WERI-Rb-1 (cell line): ENCODE measurements at regions not wholly inside any gene's neighbourhood (a gene's known extent, or its start where the extent isn't known, plus 50 kb on each side); places are given as distances from the start of the nearest gene placed in this dataset.

ENCODE experiments used
- DNase-seq: peaks from one replicate; pipeline ENCODE4 v3.0.0-alpha.2; 2020
- H3K27ac ChIP-seq: fragments of 250-450 bp; sonication (Bioruptor Pico); 2 replicates; pipeline ENCODE4 v1.5.1; 2020; ENCODE audit warnings: mild to moderate bottlenecking, moderate library complexity
- H3K27me3 ChIP-seq: fragments of 250-450 bp; sonication (Bioruptor Pico); 2 replicates; pipeline ENCODE4 v1.5.1; 2021; ENCODE audit warnings: mild to moderate bottlenecking, low read depth, moderate library complexity; ENCODE audit not compliant: insufficient read depth, severe bottlenecking
- H3K36me3 ChIP-seq: fragments of 250-450 bp; sonication (Bioruptor Pico); 2 replicates; pipeline ENCODE4 v1.5.1; 2020; ENCODE audit warnings: mild to moderate bottlenecking, moderate library complexity
- H3K4me3 ChIP-seq: 2 replicates; pipeline ENCODE4 v1.5.1; 2011; ENCODE audit warnings: low read depth, mild to moderate bottlenecking, control low read depth, low read length
- H3K9me3 ChIP-seq: fragments of 250-450 bp; sonication (Bioruptor Pico); 2 replicates; pipeline ENCODE4 v1.5.1; 2021; ENCODE audit warnings: mild to moderate bottlenecking, moderate library complexity; ENCODE audit not compliant: severe bottlenecking
- CTCF ChIP-seq: IDR thresholded peaks from 2 replicates; pipeline ENCODE4 v1.5.1; 2011; ENCODE audit warnings: low read depth, mild to moderate bottlenecking, control low read depth, inconsistent platforms, low read length

- Histone ChIP-seq H3K27ac (no peak overlapping the region; the same call in 1 of the 2 replicates), H3K36me3 (no peaks in the 10 kb centered on the region), H3K4me3 (no peak overlapping the region), H3K27me3 (no peaks in the 10 kb centered on the region), H3K9me3 (no peaks in the 10 kb centered on the region)
- peak; percentile 42 for DNase-seq
- TF ChIP-seq CTCF: no peak
Measured at GRCh38 chr12:94832780-94833681, 170.5 kb downstream of the NDUFA12 start.

DNA sequence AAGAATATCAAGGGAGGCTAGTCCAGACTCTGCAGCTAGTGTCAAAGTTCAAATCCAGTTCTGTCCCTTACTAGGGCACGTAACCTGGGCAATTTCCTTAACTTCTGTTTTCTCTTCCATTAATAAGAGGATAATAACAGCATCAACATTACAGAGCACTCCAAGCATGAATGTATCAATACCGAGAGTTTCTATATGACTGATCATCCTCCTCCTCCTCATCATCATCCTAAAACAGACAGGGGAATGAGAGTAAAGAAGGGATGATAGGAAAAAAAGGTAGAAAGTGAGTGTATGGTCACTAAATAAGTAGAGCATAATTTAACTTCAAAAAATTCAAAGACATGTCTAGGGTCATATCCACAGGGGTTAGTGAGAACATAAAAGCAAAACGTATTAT lies 171.4 kb downstream of the NDUFA12 start:
- Histone ChIP-seq H3K36me3 (no peaks in the 10 kb centered on the region), H3K27ac (no peak overlapping the region; the same call in 1 of the 2 replicates), H3K9me3 (no peaks in the 10 kb centered on the region), H3K4me3 (no peak overlapping the region), H3K27me3 (no peaks in the 10 kb centered on the region)
- TF ChIP-seq CTCF: no peak
- DNase-seq: no peak

GRCh38 chr12:94831081-94831751 lies 172.3 kb downstream of the NDUFA12 start:
- H3K36me3 ChIP-seq: no peaks in the 10 kb centered on the region
- no peak for TF ChIP-seq CTCF
- no peaks in the 10 kb centered on the region for H3K27me3 ChIP-seq
- H3K9me3 ChIP-seq: no peaks in the 10 kb centered on the region
- no peak overlapping the region for H3K27ac ChIP-seq
- no peak for DNase-seq
- H3K4me3 ChIP-seq: no peak overlapping the region

GRCh38 chr12:94829552-94829951 lies 173.9 kb downstream of the NDUFA12 start:
- no peaks in the 10 kb centered on the region for H3K27me3 ChIP-seq
- H3K9me3 ChIP-seq: no peaks in the 10 kb centered on the region
- H3K27ac ChIP-seq: no peak overlapping the region
- no peak for DNase-seq
- H3K4me3 ChIP-seq: no peak overlapping the region
- H3K36me3 ChIP-seq: no peaks in the 10 kb centered on the region
- TF ChIP-seq CTCF: no peak

DNA sequence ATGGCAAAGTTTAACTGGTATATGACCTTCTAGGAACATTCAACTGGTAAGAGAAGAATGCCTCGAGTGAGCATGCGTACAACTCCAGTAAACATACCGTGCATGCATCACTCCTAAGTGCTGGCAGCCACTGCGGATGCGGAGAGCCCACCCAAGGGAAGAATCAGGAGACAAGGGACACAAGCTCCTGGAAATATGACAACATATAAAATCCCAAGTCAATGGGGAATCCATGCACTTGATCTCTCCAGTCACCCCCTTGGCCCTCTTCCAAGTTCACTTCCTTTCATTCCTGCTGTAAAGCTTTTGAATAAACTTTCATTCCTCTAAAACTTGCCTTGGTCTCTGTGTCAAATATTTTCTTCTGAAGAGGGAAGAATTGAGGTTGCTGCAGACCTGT lies 168.7 kb upstream of the TMCC3 start:
- no peak overlapping the region for H3K27ac ChIP-seq
- no peak for DNase-seq
- H3K4me3 ChIP-seq: no peak overlapping the region
- no peaks in the 10 kb centered on the region for H3K27me3 ChIP-seq
- H3K36me3 ChIP-seq: no peaks in the 10 kb centered on the region
- TF ChIP-seq CTCF: no peak
- no peaks in the 10 kb centered on the region for H3K9me3 ChIP-seq
